ENCODE measurements at regions not wholly inside any gene's neighbourhood (a gene's known extent, or its start where the extent isn't known, plus 50 kb on each side); places are given as distances from the start of the nearest gene placed in this dataset.
"Not testable (repeated sequence)": the region's sequence is repeated elsewhere in the genome, so short reads cannot be mapped to it uniquely, and the experiment has no call there.

DNA sequence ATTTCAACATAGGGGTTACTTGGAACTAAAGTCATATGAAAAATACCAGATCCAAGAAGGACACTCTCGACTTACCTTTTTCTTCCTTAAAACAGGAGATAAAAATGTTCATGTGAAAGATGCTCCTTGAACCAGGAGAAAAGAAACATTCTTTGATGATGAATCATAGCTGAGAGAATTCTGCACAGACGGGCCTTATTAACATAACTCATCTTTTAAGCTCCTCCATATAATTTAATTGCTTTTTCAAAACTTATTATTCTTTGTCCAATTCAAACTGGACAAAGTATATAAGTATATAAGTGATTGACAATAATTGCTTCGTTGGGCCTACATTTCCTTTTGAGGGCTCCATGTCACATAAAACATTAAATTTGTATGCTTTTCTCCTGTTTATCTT, 945.2 kb upstream of the C9orf72 start:
- DNase-seq = no peak

DNA sequence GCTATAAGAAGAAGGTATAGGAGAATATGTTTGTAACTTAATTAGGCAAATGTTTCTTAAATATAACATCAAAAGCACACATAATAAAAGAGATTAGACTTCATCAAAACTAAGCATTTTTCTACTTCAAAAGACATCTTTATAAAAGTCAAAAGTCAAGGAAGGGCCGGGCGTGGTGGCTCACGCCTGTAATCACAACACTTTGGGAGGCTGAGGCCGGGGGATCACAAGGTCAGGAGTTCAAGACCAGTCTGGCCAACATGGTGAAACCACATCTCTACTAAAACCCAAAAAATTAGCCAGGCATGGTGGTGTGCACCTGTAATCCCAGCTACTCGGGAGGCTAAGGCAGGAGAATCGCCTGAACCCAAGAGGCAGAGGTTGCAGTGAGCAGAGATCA, 951.0 kb upstream of the C9orf72 start:
- DNase-seq = not testable (repeated sequence)

DNA sequence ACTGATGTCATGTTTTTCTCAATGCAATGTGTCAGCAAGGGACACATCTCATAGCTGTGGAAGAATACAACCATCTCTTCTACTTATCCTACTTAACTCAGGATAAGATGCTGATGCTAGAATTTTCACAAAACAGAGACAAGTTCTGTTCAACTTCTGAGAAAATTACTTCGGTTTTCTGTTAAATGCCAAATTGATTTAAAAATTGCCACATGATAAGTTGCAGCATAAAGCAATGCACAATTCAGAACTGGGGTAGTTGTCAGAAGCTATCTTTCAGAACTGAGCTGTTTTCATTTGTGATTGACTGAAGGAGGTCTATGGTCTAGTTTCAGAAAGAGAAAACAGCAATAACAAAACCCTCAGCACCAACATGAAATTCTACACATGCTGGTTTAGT, 954.8 kb upstream of the C9orf72 start:
- no peak for DNase-seq

DNA sequence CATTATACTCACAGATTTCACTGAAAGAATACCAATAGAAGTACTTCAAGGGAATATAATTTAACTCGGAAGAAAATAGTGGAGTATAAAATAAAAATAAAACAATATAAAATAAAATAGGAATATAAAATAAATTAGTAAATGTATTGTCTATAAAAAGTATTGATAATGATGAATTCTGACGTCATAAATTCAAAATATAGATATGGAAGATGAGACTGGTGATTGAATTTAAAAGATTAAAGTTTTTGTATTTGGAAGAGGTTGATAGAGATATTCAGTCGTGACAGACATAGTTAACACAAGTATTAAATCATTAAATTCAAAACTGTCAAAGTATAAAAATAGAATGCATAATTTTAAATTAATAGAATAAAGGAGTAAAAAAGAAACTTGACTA, 964.9 kb upstream of the C9orf72 start:
- DNase-seq = no peak

DNA sequence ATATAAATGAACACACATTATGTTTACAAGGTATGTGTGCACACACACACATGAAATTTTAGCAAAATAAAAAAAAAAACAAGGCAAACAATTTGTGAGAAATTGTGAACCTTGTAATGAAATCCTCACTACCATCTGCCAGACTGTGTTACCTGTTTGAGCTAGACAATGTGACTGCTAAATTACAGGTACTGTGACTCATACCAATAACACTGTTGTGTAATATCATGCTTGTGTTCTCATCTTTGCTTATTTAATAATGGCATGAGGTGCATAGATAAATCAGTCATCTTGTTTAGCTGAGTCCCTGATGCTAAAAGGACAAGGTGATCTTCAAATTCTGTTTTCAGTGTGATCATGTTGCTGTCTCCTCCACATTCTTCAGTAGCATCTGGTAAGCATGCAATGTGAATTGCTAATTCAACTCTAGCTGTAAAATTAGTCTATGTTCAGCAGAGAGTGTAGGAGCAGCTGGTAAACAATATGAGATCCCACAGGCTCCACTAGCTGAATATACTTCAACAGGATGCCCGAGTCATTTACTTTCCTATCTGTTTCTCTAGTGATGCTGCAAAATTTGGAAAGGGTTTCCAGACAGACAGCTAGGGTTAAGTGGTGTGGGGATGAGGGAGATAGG, 966.3 kb upstream of the C9orf72 start:
- DNase-seq = no peak

DNA sequence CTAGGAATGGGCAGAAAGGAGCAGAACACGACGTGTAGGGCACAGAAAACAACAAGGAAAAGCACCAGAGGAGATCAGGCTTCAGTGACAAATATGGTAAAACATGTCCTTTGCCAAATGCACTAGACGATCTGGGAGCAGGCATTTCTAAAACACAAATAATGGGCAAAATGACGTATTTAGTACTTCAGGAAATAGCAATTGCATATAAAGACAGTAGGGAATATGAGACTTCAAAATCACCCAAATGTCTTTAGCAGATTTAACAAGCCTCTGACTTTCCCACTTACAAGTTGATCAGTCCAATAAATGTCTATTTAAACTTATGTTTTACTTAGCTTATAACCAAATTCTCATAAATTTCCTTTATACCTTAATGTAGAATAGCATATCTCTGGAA, 969.6 kb upstream of the C9orf72 start:
- no peak for DNase-seq

DNA sequence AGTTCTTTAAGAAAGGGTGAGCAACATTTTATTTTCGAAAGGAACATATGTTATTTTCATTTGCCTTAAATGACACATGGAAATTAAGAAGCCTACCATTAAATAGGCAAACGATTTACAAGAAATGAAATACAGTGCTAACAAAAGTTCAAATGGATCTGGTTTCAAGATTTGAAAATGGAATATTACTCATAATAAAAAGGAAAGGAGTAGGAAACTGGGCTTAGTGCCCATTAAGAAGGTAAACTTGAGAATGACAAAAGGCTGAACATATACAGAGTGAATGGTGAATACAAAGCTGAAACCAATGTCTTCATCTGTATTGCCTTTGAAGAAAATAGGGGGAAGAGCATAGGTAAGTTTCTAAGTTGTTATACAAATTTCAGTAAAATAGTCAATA, 974.2 kb upstream of the C9orf72 start:
- DNase-seq = no peak

DNA sequence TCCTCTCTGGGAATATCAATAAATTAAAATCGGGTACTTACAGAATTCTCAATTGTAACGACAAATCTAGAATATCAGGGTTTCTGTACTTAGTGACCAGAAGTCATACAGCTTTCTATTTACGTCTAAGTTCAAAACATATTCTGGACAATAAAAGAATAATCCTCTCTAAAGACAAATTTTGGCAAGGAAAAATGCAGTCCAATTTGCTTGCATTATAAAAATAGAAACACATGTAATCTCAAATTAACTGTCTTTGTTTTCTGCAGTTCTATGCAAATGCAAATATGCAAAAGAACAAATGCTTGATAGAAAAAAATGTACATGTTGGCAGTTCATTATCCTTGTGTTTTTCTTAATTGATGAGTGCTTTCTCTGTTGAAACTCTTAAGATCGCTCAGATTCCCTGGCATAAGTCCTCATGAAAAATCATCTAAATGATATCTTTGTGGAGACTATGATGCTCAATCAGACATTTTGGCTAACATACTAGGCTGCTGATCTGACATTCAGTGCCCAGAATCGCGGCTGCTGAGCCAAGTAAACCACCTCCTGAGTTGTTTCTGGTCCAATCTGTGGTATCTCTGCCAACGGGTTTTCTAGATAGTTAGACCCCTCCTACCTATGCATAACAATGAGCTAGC, 990.1 kb upstream of the C9orf72 start:
- DNase-seq = no peak

DNA sequence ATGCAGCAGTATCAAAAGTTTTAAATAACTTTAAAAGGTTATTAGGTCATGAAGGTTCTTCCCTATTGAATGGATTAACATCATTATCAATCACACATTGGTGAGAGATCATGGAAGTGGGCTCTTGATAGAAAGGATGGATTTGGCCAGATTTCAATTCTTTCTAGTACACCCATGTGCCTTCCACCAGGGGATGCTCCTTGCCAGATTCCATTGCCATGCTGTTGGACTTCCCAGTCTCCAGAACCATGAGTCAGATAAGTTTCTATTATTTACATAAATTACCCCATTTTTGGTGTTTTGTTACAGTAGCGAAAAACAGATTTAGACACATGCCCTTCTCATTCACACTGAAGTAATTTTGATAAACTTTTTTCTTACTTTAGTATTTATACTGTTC, 1010.6 kb upstream of the C9orf72 start:
- DNase-seq = no peak

DNA sequence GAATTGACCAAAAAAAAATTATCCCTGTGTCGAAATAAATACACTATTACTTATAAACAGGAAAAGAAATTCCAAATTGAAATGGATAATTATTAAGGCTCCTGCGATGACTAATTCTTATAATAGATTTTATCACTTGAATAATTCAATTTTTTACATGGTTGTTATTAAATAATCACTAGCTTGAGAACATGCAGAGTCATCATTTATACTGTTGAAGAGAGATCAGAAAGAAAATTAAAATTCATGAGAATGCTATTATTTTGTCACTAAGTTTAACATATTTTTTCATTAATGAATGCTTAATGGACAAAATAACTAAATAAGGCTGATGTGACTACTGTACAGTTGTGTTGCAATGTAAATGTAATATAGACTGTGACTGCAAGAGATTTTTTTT, 1011.3 kb upstream of the C9orf72 start:
- DNase-seq = no peak

DNA sequence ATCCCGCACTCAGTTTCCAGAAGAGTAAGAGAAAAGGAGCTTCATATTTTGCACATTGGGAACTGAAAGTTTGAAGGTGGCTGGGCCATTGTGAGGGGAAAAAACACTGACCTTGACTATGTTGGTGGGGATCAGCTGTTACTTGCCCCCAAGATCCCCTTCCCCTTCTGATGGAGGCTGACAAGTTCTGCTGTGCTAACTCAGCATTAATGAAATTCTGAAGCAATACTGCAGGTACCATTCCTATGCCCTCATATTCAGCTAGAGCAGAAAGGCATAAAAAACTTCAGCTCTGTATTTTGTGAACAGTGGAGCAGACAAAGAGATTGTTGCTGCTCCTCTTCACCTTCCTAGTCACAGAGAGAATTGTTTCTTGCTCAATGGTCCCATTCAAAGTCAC, 1013.8 kb upstream of the C9orf72 start:
- DNase-seq = no peak

DNA sequence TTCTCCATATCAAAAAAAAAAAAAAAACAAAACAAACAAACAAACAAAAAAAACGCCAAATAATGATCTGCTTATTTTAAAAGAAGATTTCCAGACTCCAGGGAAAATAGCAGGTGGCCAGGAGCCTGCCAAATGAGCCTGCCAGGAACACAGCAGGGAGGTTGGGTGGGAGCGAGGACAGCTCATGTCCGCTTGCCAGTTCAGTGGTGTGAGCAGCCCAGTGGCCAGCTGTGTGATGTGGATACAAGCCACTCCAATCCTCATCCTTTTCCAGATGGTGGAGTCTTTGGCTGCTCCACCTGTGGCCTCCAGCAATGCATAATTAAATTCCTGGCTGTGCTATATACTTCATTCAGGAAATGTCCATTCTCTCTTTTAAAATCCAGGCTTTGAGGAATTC, 1025.1 kb upstream of the C9orf72 start:
- no peak for DNase-seq

DNA sequence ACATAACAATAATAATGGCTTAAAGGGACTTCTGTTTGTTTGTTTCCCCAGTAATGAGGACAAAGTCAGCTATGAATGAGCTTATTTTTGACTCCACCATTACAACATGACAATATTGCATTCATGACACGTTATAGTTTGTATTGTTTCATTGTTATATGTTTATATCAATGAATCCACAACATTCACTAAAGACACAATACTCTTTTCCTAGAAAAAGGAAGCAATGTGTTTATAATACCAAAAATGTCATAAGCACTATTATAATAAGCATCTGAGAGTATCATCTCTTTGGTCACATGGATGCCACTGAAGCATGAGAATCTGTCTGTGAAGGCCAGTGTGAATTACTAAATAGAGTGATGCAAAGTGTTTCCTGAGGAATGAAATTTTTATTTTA, 1026.9 kb upstream of the C9orf72 start:
- no peak for DNase-seq

DNA sequence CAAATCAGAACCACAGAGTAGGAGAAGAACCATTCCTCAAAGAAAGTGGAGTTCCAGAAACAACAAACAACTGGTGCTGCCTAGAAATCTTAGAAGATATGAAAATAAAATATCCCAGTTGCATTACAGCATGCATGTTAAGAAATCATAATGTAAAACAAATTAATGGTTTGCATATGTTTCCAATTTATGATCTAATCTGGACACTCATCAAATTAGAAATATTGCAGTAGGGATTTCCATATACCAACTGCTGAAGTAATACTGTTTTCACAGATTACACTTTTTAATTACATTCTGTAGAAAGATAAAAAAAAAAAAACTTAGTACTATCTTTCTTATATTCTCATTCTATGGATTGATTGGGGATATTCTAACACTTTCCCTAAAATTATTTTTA, 1034.6 kb upstream of the C9orf72 start:
- DNase-seq = no peak

DNA sequence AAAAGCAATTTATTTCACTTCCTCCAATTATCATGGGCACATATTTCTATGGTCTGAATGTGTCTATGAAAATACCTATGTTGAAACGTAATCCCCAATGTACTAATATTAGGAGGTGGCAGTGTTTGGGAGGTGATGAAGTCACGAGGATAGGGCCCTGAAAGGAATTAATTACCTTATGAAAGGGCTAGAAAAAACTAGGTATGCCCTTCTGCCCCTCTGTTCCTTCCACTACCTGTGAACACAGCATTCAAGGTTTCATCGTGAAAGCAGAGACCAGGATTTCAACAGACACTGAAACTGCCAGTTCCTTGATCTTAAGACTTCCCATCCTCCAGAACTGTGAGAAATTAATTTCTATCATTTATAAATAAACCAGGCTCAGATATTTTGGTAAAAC, 1037.1 kb upstream of the C9orf72 start:
- DNase-seq = no peak

DNA sequence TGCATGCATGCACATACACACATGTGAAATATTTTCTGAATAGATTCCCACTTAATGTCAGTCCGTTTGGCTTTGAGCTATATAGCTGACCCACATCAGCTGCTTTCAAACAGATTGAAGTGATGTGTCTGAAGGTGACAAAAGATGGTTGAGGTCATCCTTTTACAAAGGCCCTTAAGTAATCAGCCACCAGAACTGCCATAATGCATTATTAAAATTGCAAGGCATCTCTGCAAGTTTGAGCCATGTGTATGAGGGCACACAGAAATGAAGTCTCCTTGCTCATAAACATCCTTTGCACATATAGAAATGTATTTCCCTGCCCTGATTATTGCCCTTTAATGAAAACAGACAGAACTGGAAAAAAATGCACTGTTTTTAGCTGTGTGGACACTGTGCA, 1043.0 kb upstream of the C9orf72 start:
- no peak for DNase-seq

DNA sequence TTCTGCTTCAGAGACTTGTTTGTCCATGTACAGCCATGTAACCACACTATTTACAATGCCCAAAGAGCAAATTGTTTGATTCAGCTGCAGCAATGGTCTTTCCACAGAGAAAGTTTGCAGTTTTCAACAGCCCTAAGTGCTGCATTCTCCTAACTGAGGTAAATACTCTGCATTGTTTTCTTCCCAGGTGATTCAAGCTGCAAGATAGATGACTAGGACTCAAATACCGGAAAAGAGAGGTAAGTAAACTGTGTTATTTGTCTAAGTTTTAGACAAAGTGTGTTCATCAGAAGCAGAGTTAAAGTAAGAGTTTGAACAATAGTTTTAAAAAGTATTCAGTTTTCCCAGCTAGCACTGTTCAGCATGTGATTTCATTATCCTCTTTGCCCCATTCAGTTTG, 1046.7 kb upstream of the C9orf72 start:
- DNase-seq = no peak

DNA sequence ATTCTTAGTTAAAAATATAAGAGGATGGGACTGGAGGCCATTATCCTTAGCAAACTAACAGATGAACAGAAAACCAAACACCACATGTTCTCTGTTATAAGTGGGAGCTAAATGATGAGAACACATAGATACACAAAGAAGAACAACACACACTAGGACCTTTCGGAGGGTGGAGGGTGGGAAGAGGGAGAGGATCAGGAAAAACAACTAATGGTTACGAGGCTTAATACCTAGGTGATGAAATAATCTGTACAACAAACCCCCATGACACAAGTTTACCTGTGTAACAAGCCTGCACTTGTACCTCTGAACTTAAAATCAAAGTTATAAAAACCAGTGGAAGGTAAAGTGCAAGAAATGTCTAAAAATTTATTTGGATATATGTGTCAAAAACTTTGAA, 1047.4 kb upstream of the C9orf72 start:
- no peak for DNase-seq

DNA sequence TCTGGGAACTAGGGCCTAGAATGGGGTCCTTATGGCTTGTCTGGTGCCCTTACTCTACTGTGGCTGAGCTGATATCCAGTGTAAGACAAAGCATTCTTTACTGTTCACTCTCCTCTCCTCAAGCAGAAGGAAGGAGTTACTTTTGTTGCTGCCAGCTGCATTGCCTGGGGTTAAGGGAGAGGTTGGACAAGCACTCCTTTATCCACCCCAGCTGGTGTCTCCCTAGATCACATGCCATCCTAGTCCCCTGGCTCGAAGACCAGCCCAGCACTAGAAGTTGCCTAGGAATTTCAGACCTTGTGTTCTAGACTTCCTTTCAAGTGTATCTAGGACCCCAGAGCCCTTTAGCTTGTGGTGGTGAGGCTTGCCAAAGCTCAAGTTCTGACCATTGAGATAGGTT, 1051.5 kb upstream of the C9orf72 start:
- DNase-seq = no peak

DNA sequence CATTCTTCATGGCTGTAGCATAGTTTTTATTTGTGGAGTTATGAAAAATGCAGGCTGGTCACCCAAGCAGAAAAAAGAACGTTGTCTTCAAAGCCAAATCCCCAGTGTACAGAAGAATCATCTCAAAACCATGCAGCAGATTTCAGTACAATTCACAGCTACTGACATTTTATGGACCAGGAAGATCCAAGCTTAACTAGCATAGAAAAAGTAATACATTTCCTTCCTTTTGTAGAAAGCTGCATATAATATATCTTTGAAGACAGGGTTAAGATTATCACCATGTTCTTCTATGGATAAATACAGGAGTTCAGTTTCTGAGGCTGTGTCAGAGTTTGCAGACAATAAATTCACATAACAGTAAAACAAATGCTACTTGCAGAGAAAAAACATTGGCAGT, 1054.8 kb upstream of the C9orf72 start:
- DNase-seq = no peak

DNA sequence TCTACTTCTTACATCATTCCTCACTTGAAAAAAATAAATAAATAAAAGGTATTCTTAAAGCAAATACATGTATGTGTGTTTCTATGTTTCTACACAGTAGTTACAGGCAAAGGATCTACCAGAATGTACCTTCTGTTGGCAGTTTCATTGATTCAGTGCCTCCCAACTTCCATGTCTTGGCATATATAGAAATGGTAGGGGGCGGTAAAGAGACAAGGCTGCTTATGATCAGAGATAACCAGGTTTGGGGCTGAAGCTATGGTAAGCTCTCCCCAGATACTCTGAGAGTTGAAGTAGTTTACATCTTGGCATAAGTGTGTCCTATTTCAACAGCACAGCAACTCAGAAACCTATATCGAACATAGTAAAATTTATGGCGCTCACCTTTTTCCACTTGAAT, 1075.4 kb upstream of the C9orf72 start:
- no peak for DNase-seq

DNA sequence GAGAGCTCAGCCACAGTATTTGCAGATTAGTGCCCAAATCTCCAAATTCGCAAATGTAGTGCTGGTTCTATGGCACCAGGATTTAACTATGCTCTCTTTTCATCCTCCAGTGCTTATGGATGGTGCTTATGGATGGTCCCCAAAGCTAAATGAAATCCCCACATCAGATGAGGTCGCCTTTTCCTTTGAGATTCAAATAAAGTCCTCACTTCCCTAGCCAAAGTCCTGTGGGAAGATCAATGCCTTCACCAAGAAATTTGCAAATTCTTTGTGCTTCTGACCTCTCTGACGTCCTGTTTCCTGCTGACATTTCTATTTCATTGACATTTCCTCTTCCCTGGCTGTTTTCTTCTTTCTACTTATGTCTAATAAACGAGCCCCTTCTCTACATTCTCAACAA, 1077.0 kb upstream of the C9orf72 start:
- DNase-seq = no peak

DNA sequence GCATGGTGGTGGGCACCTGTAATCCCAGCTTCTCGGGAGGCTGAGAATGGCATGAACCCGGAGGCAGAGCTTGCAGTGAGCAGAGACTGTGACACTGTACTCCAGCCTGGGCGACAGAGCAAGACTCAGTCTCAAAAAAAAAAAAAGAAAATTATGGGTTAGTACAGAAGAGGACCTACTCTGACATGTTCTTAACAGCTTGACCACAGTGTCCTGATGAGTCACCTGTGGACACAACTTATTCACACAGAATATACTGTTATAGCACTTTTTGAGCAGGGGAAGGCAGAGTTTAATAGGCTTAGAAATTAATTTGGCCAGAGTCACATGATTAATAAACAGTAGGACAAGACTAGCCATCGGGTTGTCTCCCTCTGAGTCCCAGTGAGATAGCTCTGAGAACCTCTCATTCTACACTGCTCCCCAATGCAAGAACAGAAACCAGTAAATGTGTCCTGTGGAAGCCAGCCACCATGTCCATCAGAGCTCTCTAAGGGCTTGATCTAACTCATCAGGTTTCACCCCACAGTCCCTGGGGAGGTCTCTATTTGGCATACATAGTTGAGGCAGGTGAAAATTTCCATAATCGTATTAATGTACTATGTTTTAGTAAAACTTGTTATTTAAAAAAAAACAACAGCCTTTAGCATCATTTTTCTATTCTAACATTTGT, 1077.9 kb upstream of the C9orf72 start:
- DNase-seq = no peak

DNA sequence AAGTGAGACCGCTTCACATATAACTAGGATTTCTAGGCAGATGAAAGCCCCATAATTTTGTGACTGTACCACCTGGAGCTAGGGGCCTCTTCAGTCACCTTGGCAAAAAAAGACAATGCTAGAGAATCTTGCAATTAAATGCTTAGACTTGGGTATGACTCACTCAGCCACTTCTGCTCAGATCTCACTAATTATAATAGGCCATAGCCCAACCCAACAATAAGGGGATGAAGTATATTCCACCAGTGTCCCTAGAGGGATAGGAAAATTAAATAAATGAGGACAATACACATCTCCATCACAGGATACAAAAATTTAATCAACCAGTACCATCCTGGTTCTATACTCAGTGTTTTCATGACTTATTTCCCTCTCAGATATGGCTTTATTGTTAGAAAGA, 1079.9 kb upstream of the C9orf72 start:
- DNase-seq = no peak

DNA sequence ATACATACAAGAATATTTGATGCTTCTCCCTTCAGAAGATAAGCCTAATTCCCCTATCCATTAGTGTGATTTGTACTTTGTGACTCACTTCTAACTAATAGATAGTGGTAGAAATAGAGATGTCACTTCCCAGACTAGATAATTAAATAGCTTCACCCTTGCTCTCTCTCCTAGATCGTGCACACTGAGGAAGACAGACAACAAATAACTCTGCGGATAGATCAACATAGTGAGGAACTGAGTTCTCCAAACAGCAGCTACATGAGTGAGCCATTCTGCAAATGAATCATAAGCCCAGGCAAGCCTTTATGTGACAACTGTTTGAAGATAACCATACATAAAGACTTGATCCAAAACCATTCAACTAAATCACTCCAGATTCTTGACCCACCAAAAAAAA, 1083.4 kb upstream of the C9orf72 start:
- no peak for DNase-seq

All from cerebellar nuclear complex (tissue), 1 donor.